IMR-90 (cell line): ENCODE measurements at regions not wholly inside any gene's neighbourhood (a gene's known extent, or its start where the extent isn't known, plus 50 kb on each side); places are given as distances from the start of the nearest gene placed in this dataset.

Experiments used
- ATAC-seq: fragments of 200-7000 bp; cut with Tn5 transposase; 2 replicates; pipeline ENCODE4 v1.9.1; 2020; ENCODE audit warnings: low read depth, mild to moderate bottlenecking, moderate library complexity
- BruUV-seq: library from RNA; stranded (reverse); fragments of 400-500 nt; replicated peaks from 2 replicates; lab custom pipeline; 2021; lab: Mats Ljungman, UMichigan
- CTCF ChIA-PET: fragments of 300-600 bp; formaldehyde crosslinking; extraction: SDS; loops from one replicate; lab custom pipeline; 2021; ENCODE audit warnings: antibody characterized with exemption; lab: Yijun Ruan, JAX
- POLR2A ChIA-PET: fragments of 300-600 bp; sonication (Branson Sonifier 250); formaldehyde crosslinking; loops from one replicate; lab custom pipeline; 2022; ENCODE audit warnings: antibody characterized with exemption; ENCODE audit not compliant: unreplicated experiment; lab: Charles Lee
- DNase-seq: peaks from one replicate; pipeline ENCODE4 v3.0.0; 2013
- H2AFZ ChIP-seq: replicated peaks from 2 replicates; pipeline ENCODE3; 2013; ENCODE audit warnings: low read length, mild to moderate bottlenecking; ENCODE audit not compliant: poor library complexity
- H2AK5ac ChIP-seq: 2 replicates; pipeline ENCODE4 v1.6.1; 2013; ENCODE audit warnings: low read depth, low read length, inconsistent platforms
- H2AK9ac ChIP-seq: replicated peaks from 2 replicates; pipeline ENCODE3; 2013; ENCODE audit warnings: mild to moderate bottlenecking, low read depth, low read length, moderate library complexity; ENCODE audit not compliant: poor library complexity
- H2BK120ac ChIP-seq: 2 replicates; pipeline ENCODE4 v1.6.1; 2013; ENCODE audit warnings: low read depth, low read length, inconsistent platforms
- H2BK15ac ChIP-seq: 3 replicates; pipeline ENCODE4 v1.6.1; 2013; ENCODE audit warnings: low read depth, low read length, inconsistent platforms
- H2BK20ac ChIP-seq: 2 replicates; pipeline ENCODE4 v1.6.1; 2013; ENCODE audit warnings: low read depth, mild to moderate bottlenecking, inconsistent platforms, low read length, moderate library complexity
- H2BK5ac ChIP-seq: 2 replicates; pipeline ENCODE4 v1.6.1; 2013; ENCODE audit warnings: mild to moderate bottlenecking, low read depth, low read length, inconsistent platforms; ENCODE audit not compliant: poor library complexity, severe bottlenecking
- H3K14ac ChIP-seq: replicated peaks from 2 replicates; pipeline ENCODE4 v1.6.1; 2013; ENCODE audit warnings: low read depth, low read length, inconsistent platforms
- H3K18ac ChIP-seq: 2 replicates; pipeline ENCODE4 v1.6.1; 2013; ENCODE audit warnings: low read depth, low read length, control low read depth
- H3K23ac ChIP-seq: 2 replicates; pipeline ENCODE4 v1.6.1; 2013; ENCODE audit warnings: low read depth, low read length, inconsistent platforms
- H3K27ac ChIP-seq: 2 replicates; pipeline ENCODE4 v1.5.1; 2013; ENCODE audit warnings: mild to moderate bottlenecking, control low read depth, low read length; ENCODE audit not compliant: insufficient read depth
- H3K27me3 ChIP-seq: 2 replicates; pipeline ENCODE4 v1.6.1; 2013; ENCODE audit warnings: low read length; ENCODE audit not compliant: control insufficient read depth, insufficient read depth
- H3K36me3 ChIP-seq: 2 replicates; pipeline ENCODE4 v1.6.1; 2013; ENCODE audit warnings: low read length, mixed read lengths; ENCODE audit not compliant: control insufficient read depth, insufficient read depth
- H3K4ac ChIP-seq: 2 replicates; pipeline ENCODE4 v1.6.1; 2013; ENCODE audit warnings: low read depth, low read length, inconsistent platforms
- H3K4me1 ChIP-seq: 2 replicates; pipeline ENCODE4 v1.6.1; 2013; ENCODE audit warnings: low read length, mixed read lengths; ENCODE audit not compliant: control insufficient read depth, insufficient read depth
- H3K4me2 ChIP-seq: 2 replicates; pipeline ENCODE4 v1.6.1; 2013; ENCODE audit warnings: low read depth, mild to moderate bottlenecking, control low read depth, low read length, moderate library complexity
- H3K4me3 ChIP-seq: 2 replicates; pipeline ENCODE4 v1.5.1; 2013; ENCODE audit warnings: low read depth, mild to moderate bottlenecking, control low read depth, low read length, moderate library complexity; ENCODE audit not compliant: insufficient read depth
- H3K56ac ChIP-seq: 2 replicates; pipeline ENCODE4 v1.6.1; 2013; ENCODE audit warnings: low read length, inconsistent platforms; ENCODE audit not compliant: insufficient read depth; ENCODE audit errors: extremely low read depth
- H3K79me1 ChIP-seq, 2 experiments: 2 replicates each; pipeline ENCODE4 v1.6.1; 2013; ENCODE audit warnings: low read length in 2 of 2, inconsistent platforms in 1 of 2, low read depth in 1 of 2
- H3K9ac ChIP-seq: 2 replicates; pipeline ENCODE4 v1.6.1; 2013; ENCODE audit warnings: low read depth, low read length, control low read depth
- H3K9me1 ChIP-seq: 2 replicates; pipeline ENCODE4 v1.6.1; 2013; ENCODE audit warnings: low read length, inconsistent platforms; ENCODE audit not compliant: insufficient read depth
- H3K9me3 ChIP-seq: 2 replicates; pipeline ENCODE4 v1.6.1; 2013; ENCODE audit warnings: low read length; ENCODE audit not compliant: control insufficient read depth, insufficient read depth
- H4K20me1 ChIP-seq: 2 replicates; pipeline ENCODE4 v1.6.1; 2013; ENCODE audit warnings: low read length, inconsistent platforms; ENCODE audit not compliant: insufficient read depth
- H4K5ac ChIP-seq: 2 replicates; pipeline ENCODE4 v1.6.1; 2013; ENCODE audit warnings: mild to moderate bottlenecking, low read depth, low read length, control low read depth
- H4K8ac ChIP-seq, 2 experiments: 2 replicates each; pipeline ENCODE4 v1.6.1; 2013; ENCODE audit warnings: low read depth in 2 of 2, low read length in 2 of 2, control low read depth in 1 of 2, inconsistent platforms in 1 of 2
- H4K91ac ChIP-seq: 2 replicates; pipeline ENCODE4 v1.6.1; 2013; ENCODE audit warnings: low read depth, low read length, inconsistent platforms; ENCODE audit not compliant: insufficient read depth
- CEBPB ChIP-seq: IDR thresholded peaks from 2 replicates; pipeline ENCODE4 v1.6.1; 2012; ENCODE audit warnings: low read depth, low read length, improper control_type of control experiment
- MXI1 ChIP-seq: IDR thresholded peaks from 2 replicates; pipeline ENCODE4 v1.6.1; 2012; ENCODE audit warnings: low read depth, mild to moderate bottlenecking, low read length, moderate library complexity, borderline replicate concordance
- dilution Hi-C: fragments of 300-500 bp; cut with HindIII; formaldehyde crosslinking; loops from one replicate; pipeline ENCODE4 v1.14.3; 2018; ENCODE audit warnings: low sequenced_read_pairs; ENCODE audit not compliant: unreplicated experiment
- in situ Hi-C: fragments of 300-500 bp; cut with MboI; formaldehyde crosslinking; loops from 3 replicates; pipeline ENCODE4 v1.14.3; 2019; ENCODE audit warnings: low sequenced_read_pairs, inconsistent platforms, mixed read lengths
- intact Hi-C: fragments of 100-400 bp; cut with micrococcal nuclease; formaldehyde crosslinking; loops from 2 replicates; pipeline ENCODE4 v1.10.0; 2022
- TF ChIP-seq, protein P1 (sequence below): fragments of 150-350 bp; IDR thresholded peaks from 2 replicates; pipeline ENCODE4 v1.6.1; 2016; ENCODE audit warnings: low read depth, mild to moderate bottlenecking, low read length, moderate library complexity, borderline replicate concordance

DNA sequence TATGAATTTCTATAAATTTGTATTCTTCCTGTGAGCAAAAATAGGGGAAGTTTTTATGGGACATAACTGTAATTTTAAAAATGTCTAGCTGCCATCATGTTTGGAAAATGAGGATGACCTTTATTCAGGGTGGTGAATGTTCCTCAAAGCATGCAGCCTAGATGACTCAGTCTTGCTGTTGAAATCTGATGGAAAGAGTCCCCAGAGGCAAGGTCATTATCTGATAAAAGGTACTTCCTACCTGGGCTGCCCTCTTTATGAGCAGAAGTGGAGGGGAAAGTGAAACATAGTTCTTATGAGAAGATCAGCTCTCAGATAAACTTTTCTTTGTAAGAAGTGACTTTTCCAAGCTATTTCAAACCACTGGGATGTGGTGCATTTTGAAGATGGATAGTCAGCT lies 1144.7 kb upstream of the PIK3C3 start:
- intact Hi-C loops (no loop called here), in situ Hi-C loops (no loop called here), dilution Hi-C loops (no loop called here)
- Histone ChIP-seq H3K18ac (no peak overlapping the region; the same call in 1 of the 2 replicates), H3K27me3 (no peaks in the 10 kb centered on the region), H3K36me3 (no peaks in the 10 kb centered on the region), H4K20me1 (no peaks in the 10 kb centered on the region), H4K5ac (no peak overlapping the region), H2BK20ac (peak overlapping the region; percentile 73), H4K91ac (peak overlapping the region; percentile 51; the same call in 1 of the 2 replicates), H3K79me1 (no peaks in the 10 kb centered on the region), H3K9me1 (no peaks in the 10 kb centered on the region), H2BK5ac (peak overlapping the region; percentile 67), H2BK120ac (peak overlapping the region; percentile 85; the same call in 1 of the 2 replicates), H2AK9ac (no peak overlapping the region), H3K56ac (no peak overlapping the region; the same call in 1 of the 2 replicates), H2BK15ac (no peak overlapping the region; the same call in 2 of the 3 replicates), H3K14ac (peak overlapping the region; percentile 89), H4K8ac (peak overlapping the region in 1 of 2 experiments; percentile 27; a peak in 1 of 4 replicates), H3K27ac (no peak overlapping the region), H2AK5ac (peak overlapping the region; percentile 54; the same call in 1 of the 2 replicates), H3K4me3 (no peak overlapping the region), H3K23ac (no peak overlapping the region), H2AFZ (no peak overlapping the region), H3K9ac (no peak overlapping the region), H3K4ac (peak overlapping the region; percentile 66), H3K9me3 (no peaks in the 10 kb centered on the region), H3K4me1 (peaks cover 4% of the 10 kb centered on the region; the same call in 1 of the 2 replicates), H3K4me2 (0 out of 2 replicates have a peak overlapping the region, but pooled peaks have one; percentile 25)
- BruUV-seq: no TSS peak
- ATAC-seq (peak; percentile 46; the same call in 1 of the 2 replicates), DNase-seq (peak; percentile 51)
- ChIA-PET CTCF (interaction anchor here (0.7 kb wide), 2 partner anchors 11 to 31 kb away, joined by 3 read pairs; no protein-coding TSS in a partner anchor), POLR2A (no interaction called here)
- peak; percentile 55; the same call in 1 of the 2 replicates for TF ChIP-seq CEBPB
- no peak for TF ChIP-seq MXI1
- TF ChIP-seq, protein P1, sequence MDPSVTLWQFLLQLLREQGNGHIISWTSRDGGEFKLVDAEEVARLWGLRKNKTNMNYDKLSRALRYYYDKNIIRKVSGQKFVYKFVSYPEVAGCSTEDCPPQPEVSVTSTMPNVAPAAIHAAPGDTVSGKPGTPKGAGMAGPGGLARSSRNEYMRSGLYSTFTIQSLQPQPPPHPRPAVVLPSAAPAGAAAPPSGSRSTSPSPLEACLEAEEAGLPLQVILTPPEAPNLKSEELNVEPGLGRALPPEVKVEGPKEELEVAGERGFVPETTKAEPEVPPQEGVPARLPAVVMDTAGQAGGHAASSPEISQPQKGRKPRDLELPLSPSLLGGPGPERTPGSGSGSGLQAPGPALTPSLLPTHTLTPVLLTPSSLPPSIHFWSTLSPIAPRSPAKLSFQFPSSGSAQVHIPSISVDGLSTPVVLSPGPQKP: no peak
